ENCODE measurements at regions not wholly inside any gene's neighbourhood (a gene's known extent, or its start where the extent isn't known, plus 50 kb on each side); places are given as distances from the start of the nearest gene placed in this dataset.

DNA sequence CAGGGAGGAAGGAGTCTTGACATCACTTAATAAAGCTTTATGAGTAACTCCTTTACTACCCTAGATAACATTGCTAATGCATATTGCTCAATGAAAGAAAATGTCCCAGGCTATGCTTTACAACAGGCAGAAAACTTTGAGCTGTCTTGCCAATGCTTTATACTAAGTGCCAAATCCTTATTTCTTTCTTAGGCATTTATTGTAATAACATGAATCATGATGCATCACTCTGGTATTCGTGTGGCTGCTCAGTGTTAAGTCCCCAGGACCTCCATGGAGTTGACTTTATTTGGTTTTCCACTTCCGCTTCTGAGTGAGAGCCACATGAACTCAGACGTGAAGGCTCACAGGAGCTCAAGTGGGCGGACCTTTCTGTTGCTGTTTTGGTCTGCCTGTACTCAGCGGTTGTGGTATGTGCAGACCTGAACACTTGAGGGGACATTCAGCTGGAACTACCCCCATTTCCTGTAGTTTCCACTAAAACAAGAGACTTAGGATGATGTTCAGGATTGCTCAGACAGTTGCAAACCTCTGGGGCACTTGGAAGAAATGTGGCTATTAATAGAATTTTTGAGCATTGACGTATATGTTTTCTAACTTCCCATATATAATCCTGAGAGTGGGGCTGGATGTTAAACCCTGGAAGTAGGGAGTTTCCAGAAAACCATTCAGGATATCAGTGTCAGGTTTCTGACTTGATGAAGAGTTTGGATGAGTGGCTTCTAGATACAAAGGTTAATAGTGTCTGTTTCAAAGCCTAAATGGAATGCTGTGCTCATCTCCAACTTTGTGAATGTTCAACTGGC is 258.6 kb downstream of the MSRB3 start:
- Histone ChIP-seq H2AFZ (ENCODE audit: low read length) (peak overlapping the region; percentile 31; the same call in 1 of the 2 replicates), H3K79me2 (ENCODE audit: low read length) (no peaks in the 10 kb centered on the region), H3K27ac (ENCODE audit: low read length) (peak overlapping the region; percentile 89), H3K36me3 (ENCODE audit: low read depth, low read length) (peaks cover 19% of the 10 kb centered on the region; the same call in 1 of the 2 replicates), H3K9ac (ENCODE audit: low read length) (peak overlapping the region; percentile 59), H3K4me2 (ENCODE audit: low read length) (peak overlapping the region; percentile 55), H3F3A (ENCODE audit: low read length, unreplicated experiment) (peaks cover 10% of the 10 kb centered on the region), H3K27me3 (ENCODE audit: low read length) (no peaks in the 10 kb centered on the region), H3K9me2 (replicated peaks; ENCODE audit: low read length) (no peaks in the 10 kb centered on the region), H3K4me3 (ENCODE audit: low read length) (peak overlapping the region; percentile 3; the same call in 1 of the 2 replicates), H4K20me1 (ENCODE audit: low read length) (no peaks in the 10 kb centered on the region), H3K9me3 (ENCODE audit: low read length) (peaks cover 33% of the 10 kb centered on the region), H3K4me1 (ENCODE audit: insufficient read depth, low read length) (peaks cover 58% of the 10 kb centered on the region)
- intact Hi-C loops (cut with micrococcal nuclease) = loop anchor here (1.0 to 5.0 kb wide), 3 partner anchors 65 to 287 kb away; partner anchors contain the start of gene HMGA2
- ATAC-seq = peak; percentile 75
- ChIA-PET POLR2A (ENCODE audit: unreplicated experiment) (interaction anchor here (0.5 to 1.2 kb wide), 5 partner anchors 66 to 97 kb away, joined by 3 to 11 read pairs (median 4); no protein-coding TSS in a partner anchor), CTCF (interaction anchor here (0.6 to 1.7 kb wide), 4 partner anchors 20 to 225 kb away, joined by 3 to 10 read pairs (median 5); no protein-coding TSS in a partner anchor)
- peak; percentile 99 for DNase-seq
- TF ChIP-seq EZH2phosphoT487 (IDR thresholded peaks at IDR 0.05; ENCODE audit: borderline replicate concordance, low read length) = no peak
- no peak for TF ChIP-seq CTCF (conservative IDR thresholded peaks at IDR 0.05; ENCODE audit: low read depth, low read length)
- TF ChIP-seq EZH2 (IDR thresholded peaks at IDR 0.05; ENCODE audit: low read length, unreplicated experiment) = no peak
- BruUV-seq (replicated peaks) = no TSS peak

GRCh38 chr12:65537978-65538377 is 259.5 kb downstream of the MSRB3 start:
- Histone ChIP-seq H3K36me3 (ENCODE audit: low read depth, low read length) (peaks cover 19% of the 10 kb centered on the region; the same call in 1 of the 2 replicates), H3K9me3 (ENCODE audit: low read length) (peaks cover 33% of the 10 kb centered on the region), H2AFZ (ENCODE audit: low read length) (no peak overlapping the region), H3K27me3 (ENCODE audit: low read length) (no peaks in the 10 kb centered on the region), H3K79me2 (ENCODE audit: low read length) (no peaks in the 10 kb centered on the region), H3K4me2 (ENCODE audit: low read length) (peak overlapping the region; percentile 55), H3K4me1 (ENCODE audit: insufficient read depth, low read length) (peaks cover 50% of the 10 kb centered on the region), H4K20me1 (ENCODE audit: low read length) (no peaks in the 10 kb centered on the region), H3F3A (ENCODE audit: low read length, unreplicated experiment) (peaks cover 10% of the 10 kb centered on the region), H3K9ac (ENCODE audit: low read length) (peak overlapping the region; percentile 53), H3K9me2 (replicated peaks; ENCODE audit: low read length) (no peaks in the 10 kb centered on the region), H3K27ac (ENCODE audit: low read length) (peak overlapping the region; percentile 89), H3K4me3 (ENCODE audit: low read length) (no peak overlapping the region)
- ChIA-PET CTCF (interaction anchor here (1.7 kb wide), 1 partner anchor 64 kb away, joined by 10 read pairs; no protein-coding TSS in a partner anchor), POLR2A (ENCODE audit: unreplicated experiment) (no interaction called here)
- DNase-seq (no peak), ATAC-seq (no peak)
- intact Hi-C loops (cut with micrococcal nuclease) = loop anchor here (1.0 to 5.0 kb wide), 3 partner anchors 64 to 286 kb away; partner anchors contain the start of gene HMGA2
- no TSS peak for BruUV-seq (replicated peaks)
- TF ChIP-seq EZH2phosphoT487 (IDR thresholded peaks at IDR 0.05; ENCODE audit: borderline replicate concordance, low read length) = no peak
- TF ChIP-seq EZH2 (IDR thresholded peaks at IDR 0.05; ENCODE audit: low read length, unreplicated experiment) = no peak
- TF ChIP-seq CTCF (conservative IDR thresholded peaks at IDR 0.05; ENCODE audit: low read depth, low read length) = no peak
